NCI-H460 (cell line): ENCODE measurements at regions not wholly inside any gene's neighbourhood (a gene's known extent, or its start where the extent isn't known, plus 50 kb on each side); places are given as distances from the start of the nearest gene placed in this dataset.
"Not testable (repeated sequence)": the region's sequence is repeated elsewhere in the genome, so short reads cannot be mapped to it uniquely, and the experiment has no call there.

Experiments used
- DNase-seq: peaks from one replicate; pipeline ENCODE4 v3.0.0-alpha.2; 2016; ENCODE audit warnings: low read depth; ENCODE audit errors: extremely low read depth

GRCh38 chr3:21894459-21895340, 143.7 kb upstream of the ZNF385D start:
- peak; percentile 6 for DNase-seq

DNA sequence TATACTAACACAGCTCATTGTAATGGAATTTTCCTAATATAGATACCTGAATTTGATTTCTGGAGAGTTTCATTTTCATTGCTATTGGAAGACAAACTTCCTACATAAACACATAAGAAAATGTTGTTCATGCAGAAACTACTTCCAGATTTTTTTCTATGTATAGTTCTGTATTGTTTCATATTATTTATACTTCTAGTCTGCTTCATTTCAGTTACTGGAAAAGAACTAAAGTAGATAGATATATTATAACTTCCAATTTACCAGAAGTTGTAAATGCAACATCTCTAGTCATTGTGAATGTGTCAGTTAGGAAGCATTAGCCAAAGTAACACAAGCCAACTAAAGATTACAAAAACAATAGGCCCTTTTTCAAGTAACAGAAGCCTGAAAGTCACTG, 147.3 kb upstream of the ZNF385D start:
- DNase-seq: no peak

DNA sequence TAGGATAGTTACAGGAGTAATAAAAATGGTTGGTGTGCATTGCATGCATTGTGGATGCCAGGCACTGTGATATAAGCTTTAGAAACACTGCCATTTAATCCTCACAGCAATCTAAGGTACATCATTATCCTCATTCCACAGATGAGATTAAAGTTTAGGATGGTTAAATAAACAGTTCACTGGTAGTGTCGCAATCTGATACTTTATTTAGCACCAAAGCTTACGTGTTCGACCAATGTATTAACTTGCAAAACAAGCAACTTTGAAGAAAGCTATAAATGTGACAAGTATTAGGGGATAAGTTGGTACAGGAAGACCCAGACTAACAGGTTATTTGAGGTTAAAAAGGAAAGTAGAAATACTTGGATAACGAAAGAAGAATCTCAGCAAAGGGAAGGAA, 150.5 kb upstream of the ZNF385D start:
- no peak for DNase-seq

DNA sequence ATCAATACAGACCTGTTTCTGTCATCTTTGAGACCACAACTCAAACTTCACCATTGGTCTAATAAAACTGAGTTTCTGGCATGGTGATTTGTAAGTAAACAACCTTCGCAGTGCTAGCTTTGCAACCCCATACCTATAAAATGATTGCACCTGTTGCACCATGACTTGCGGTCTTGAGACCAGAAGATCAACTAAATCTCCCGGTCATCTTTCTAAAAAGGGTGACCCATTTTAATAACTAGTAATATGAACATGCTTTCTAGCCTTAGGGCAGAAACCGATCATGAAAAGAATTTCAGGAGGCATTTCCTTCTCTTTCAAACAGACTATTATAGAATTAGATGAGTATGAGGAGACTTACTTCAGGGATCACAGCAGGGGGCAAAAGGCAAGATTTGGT, 151.9 kb upstream of the ZNF385D start:
- no peak for DNase-seq

- no peak for DNase-seq
Measured at GRCh38 chr3:21909096-21909495, 158.1 kb upstream of the ZNF385D start.

DNA sequence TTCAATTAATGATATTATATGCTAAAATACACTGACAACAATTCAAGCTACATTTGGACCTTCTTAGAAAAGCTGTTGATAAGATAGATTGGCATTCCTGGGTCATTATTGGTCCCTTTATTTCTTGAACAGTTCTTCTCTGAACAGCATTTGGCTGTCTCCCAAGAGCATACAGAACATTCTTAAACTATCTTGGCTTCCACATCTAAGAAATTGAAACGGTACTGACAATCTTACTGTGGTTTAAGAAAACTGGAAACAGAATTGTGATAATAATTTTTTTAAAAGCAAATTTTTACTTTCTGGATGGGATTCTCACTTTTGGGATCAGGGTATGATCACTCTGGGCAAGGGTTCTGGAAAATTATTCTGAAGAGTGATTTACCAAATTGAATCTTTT, 161.7 kb upstream of the ZNF385D start:
- DNase-seq: no peak

DNA sequence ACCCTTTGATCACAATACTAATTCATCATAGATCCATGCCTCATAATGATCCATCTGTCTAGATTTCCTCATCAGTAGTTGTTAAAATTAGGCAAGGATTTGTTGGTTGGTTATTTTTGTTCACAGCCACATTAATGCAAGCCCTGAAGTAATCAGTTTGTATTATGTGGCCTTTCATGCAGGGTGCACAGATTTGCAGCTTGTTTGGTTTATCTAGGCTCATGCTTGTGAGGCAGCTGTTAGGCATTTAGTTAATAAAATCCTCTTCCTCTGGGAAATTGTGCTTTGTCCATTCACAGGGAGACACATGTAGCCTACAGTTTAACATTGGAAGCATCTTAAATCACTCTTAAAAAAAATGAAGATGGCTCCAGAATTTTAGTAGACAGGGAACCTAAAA, 162.8 kb upstream of the ZNF385D start:
- no peak for DNase-seq

GRCh38 chr3:21914451-21914850, 163.4 kb upstream of the ZNF385D start:
- DNase-seq: no peak

DNA sequence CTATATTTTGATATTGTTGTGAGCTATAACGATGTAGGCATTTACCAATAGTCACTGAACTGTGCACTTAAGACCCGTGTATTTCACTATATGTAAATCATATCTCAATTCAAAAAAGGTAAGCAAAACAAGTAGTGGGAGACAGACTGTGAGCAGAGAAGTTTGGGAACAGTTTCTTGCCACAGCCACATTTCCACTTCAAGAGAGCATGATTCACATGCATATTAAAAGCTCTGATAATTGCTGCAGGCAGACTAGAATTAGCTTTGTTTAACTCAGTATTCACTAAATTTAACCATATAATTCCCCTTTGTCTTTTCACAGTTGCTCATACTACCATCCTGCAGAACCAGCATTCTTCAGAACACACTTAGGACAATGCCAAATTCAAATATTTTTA, 168.4 kb upstream of the ZNF385D start:
- no peak for DNase-seq

DNA sequence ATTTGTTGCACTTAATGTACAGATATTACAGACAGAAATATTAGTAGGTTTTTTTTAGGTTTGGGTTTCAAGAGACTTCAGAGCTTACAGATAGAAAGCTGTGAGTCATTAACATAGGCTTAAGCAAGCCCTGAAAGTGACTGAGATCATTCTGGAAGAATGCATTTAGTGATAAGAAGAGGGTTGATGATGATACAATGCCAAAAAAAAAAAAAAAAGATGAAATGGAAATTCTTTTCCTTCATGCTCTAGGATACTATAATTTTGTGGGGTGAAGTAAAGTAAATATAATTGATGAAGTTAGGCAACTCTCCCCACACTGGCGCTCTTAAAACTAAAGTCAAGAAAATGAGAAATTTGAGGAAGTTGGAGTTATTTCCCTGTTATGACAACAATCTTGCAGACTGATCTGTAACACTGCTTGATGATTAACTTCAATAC, 169.4 kb upstream of the ZNF385D start:
- DNase-seq: no peak

GRCh38 chr3:21923156-21923555, 172.1 kb upstream of the ZNF385D start:
- DNase-seq: not testable (repeated sequence)

DNA sequence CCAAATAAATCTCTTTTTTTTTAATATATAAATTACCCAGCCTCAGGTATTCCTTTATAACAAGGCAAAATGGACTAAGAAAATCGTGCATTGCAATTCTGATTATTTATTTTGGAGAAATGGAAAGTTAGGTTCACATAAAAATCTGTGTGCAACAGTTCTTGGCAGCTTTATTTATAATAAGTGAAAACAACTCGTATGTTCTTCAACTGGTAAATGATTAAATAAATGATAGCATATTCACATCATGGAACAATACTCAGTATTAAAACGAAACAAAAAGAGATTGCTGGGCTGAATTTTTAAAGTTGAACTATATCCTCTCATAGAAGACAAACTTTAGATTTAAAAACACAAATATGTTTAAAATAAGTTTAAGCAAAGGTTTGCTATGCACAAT, 176.3 kb upstream of the ZNF385D start:
- DNase-seq: no peak

- no peak for DNase-seq
Measured at GRCh38 chr3:21934591-21934990, 183.6 kb upstream of the ZNF385D start.

- DNase-seq: no peak
Measured at GRCh38 chr3:21936207-21936606, 185.2 kb upstream of the ZNF385D start.

DNA sequence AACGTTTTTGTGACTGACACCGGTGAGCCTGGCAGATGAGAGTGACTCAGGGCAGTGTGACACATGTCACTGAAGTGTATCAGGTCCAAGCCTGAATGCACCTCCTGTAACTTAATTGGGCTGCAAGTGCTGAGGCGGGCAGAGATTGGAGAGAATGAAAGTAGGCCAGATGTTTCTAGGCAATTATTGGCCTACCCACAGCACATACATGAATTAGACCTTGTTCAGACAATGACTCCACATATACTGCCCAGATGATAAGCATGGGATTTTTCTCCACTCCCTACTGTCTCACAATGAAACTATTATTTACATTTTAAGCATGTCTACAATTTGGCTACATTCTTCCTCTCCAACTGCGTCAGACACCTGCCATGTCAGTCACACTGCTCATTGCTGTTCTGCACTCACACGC, 187.3 kb upstream of the ZNF385D start:
- DNase-seq: no peak

DNA sequence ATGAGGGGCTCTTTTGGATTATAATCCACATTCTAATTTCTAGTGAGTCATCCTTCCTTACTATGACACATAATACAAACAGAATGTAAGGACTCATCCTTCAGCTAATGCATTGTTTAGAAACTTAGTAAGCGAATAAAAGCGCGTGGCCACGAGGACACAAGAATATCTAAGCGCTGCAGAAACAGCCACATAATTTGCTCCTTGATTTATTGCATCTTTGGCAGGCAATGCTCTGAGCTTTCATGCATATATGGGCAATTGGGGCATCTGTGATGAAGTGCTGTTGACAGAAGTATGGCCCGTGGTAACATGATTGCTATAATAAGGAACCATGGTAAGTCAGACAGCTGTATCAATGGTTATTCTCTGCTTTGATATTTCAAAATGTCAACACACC, 191.3 kb upstream of the ZNF385D start:
- DNase-seq: no peak

DNA sequence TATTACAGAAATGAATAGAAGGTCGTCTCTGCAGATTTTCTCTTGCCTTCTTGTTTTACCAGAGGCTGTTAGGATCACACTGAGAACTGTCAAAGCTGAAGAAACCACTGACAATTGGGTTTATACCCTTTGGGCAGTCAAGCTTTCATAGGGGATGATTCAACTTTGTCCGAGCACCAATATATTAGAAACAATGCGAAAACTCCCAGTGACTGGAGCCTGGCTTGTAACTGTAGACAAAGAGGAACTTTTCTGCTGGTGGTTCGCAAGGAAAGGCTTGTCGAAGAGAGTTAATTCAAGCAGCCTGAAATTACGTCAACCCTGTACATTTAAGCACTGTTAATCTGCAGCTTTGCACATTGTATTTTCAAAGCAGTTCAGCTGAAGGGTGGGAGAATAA, 193.2 kb upstream of the ZNF385D start:
- no peak for DNase-seq

DNA sequence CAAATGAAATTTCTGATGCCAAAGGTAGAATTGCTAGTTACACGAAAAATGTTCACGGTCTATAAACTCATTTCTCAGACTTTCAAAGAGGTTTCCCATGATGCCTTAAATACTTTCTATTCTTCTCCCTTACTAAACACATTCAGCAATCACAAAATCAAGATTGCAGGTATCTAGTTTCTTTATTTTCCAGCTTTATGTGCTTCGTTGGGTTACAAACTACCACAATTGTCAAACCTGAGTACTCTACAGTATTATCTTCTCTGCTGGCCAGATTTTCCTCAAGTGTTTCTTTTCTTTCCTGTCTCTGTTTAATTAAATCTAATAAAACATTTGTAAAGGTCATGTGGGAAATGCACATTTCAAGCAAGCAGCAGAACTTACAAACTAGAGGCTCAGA, 201.8 kb upstream of the ZNF385D start:
- DNase-seq: no peak

DNA sequence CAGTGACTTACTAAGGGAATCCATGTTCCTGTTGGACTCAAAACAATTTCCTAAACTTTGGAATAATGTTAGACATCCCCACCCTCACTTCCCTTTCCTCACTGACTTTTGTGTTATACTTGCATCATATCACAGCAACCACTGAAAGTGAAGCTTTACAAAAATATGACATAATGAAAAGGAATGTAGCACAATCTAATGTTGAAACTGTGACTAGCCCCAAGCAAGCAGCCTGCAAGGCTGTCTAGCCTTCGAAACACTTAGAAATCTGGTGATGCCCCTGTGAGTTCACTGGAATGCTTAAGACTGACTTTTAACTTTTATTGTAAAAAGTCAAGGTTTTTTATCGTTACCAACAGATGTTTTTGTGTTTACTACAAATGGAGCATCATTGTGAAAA, 203.7 kb upstream of the ZNF385D start:
- peak; percentile 21 for DNase-seq

- no peak for DNase-seq
Measured at GRCh38 chr3:21955406-21955805, 204.4 kb upstream of the ZNF385D start.

GRCh38 chr3:21960033-21960432, 209.0 kb upstream of the ZNF385D start:
- DNase-seq: no peak

GRCh38 chr3:21962456-21962855, 211.4 kb upstream of the ZNF385D start:
- DNase-seq: no peak

DNA sequence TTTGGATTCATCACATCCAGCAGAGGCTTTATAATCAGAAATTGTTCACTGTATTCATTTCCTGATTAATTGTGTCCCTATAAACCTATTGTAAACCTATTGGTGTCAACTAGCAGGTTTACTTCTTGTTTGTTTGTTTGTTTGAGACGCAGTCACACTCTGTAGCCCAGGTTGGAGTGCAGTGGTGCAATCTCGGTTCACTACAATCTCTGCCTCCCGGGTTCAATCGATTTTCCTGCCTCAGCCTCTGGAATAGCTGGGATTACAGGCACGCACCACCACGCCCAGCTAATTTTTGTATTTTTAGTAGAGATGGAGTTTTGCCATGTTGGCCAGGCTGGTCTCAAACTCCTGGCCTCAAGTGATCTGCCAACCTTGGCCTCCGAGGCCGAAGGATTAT, 215.4 kb upstream of the ZNF385D start:
- DNase-seq: not testable (repeated sequence)
